H1 (cell line): ENCODE measurements at regions not wholly inside any gene's neighbourhood (a gene's known extent, or its start where the extent isn't known, plus 50 kb on each side); places are given as distances from the start of the nearest gene placed in this dataset.

Source experiments
- ATF2 ChIP-seq: IDR thresholded peaks from 2 replicates; pipeline ENCODE4 v1.6.1; 2012; ENCODE audit warnings: low read length, inconsistent platforms
- CBX8 ChIP-seq: fragments of 300-800, 300-1000 bp; sonication (generic); IDR thresholded peaks from 2 replicates; pipeline ENCODE4 v1.7.1; 2016; ENCODE audit warnings: low read depth, low read length, borderline replicate concordance

- no peak for TF ChIP-seq ATF2
- TF ChIP-seq CBX8, result no peak
These were observed 604.8 kb upstream of the LCORL start (continued) for GRCh38 chr4:18626366-18626765.
